ENCODE measurements at regions not wholly inside any gene's neighbourhood (a gene's known extent, or its start where the extent isn't known, plus 50 kb on each side); places are given as distances from the start of the nearest gene placed in this dataset.
A peak's percentile ranks its signal among the peaks of the same experiment; 100 is the strongest.

DNA sequence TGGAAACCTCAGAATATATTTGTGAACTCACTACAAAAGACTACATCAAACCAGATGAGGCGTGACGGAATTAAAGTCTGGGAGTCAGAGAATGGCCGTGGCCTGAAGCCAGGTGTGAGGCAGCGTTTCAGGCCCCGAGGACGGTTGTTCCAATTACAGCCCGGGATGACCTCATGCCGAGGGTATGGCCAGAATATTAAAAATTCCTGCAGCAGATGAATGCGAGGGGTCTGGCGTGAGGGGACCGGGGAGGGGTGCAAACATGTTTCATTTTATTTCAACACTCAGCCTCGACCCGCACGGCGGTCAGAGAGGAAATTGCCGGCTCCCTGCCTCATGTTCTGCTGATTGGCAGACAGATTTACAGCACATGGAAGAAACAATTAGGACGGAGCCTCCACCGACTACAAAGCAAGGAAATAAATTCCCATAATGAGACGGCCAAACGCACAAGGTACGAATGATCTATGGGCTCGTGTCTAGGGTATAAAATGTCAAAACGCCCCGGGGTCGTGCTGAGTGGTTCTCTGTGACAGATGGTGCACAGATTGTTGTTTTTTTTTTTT is 289.7 kb downstream of the SHOX start:
- Histone ChIP-seq H3K27me3 (replicated peaks in 1 of 7) (no peaks in the 10 kb centered on the region), H3K4me1 (no peaks in the 10 kb centered on the region), H3K36me3 (no peaks in the 10 kb centered on the region), H3K4me3 (no peak overlapping the region), H3K9me3 (peaks cover 0 to 5% (median 0%) of the 10 kb centered on the region in 8 donors), H3K27ac (no peak overlapping the region)
- DNase-seq, result peak; percentile 44
- TF ChIP-seq, protein P1, sequence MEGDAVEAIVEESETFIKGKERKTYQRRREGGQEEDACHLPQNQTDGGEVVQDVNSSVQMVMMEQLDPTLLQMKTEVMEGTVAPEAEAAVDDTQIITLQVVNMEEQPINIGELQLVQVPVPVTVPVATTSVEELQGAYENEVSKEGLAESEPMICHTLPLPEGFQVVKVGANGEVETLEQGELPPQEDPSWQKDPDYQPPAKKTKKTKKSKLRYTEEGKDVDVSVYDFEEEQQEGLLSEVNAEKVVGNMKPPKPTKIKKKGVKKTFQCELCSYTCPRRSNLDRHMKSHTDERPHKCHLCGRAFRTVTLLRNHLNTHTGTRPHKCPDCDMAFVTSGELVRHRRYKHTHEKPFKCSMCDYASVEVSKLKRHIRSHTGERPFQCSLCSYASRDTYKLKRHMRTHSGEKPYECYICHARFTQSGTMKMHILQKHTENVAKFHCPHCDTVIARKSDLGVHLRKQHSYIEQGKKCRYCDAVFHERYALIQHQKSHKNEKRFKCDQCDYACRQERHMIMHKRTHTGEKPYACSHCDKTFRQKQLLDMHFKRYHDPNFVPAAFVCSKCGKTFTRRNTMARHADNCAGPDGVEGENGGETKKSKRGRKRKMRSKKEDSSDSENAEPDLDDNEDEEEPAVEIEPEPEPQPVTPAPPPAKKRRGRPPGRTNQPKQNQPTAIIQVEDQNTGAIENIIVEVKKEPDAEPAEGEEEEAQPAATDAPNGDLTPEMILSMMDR (IDR thresholded peaks at IDR 0.05 in 8 of 11, conservative IDR thresholded peaks at IDR 0.05 in 3 of 11), result no peak
- no peak for TF ChIP-seq POLR2AphosphoS5 (IDR thresholded peaks at IDR 0.05)
- no peak for TF ChIP-seq POLR2A (IDR thresholded peaks at IDR 0.05)
- WGBS, 5 donors, result 53 to 59% (median 55%) methylated on average over 25 of the region's 25 CpGs
- intact Hi-C loops (cut with DNase I; ENCODE audit: low total_unique reads), result no loop called here

- Histone ChIP-seq H3K27ac (no peak overlapping the region), H3K4me3 (no peak overlapping the region), H3K4me1 (no peaks in the 10 kb centered on the region), H3K27me3 (replicated peaks in 1 of 7) (no peaks in the 10 kb centered on the region), H3K9me3 (peaks cover 0 to 10% (median 0%) of the 10 kb centered on the region in 8 donors), H3K36me3 (no peaks in the 10 kb centered on the region)
- intact Hi-C loops (cut with DNase I; ENCODE audit: low total_unique reads), result no loop called here
- DNase-seq, result peak; percentile 39
- TF ChIP-seq POLR2A (IDR thresholded peaks at IDR 0.05) (no peak), POLR2AphosphoS5 (IDR thresholded peaks at IDR 0.05) (no peak)
- TF ChIP-seq, protein P1 (IDR thresholded peaks at IDR 0.05 in 8 of 11, conservative IDR thresholded peaks at IDR 0.05 in 3 of 11), result no peak
- 69 to 87% (median 84%) methylated on average over 9 of the region's 9 CpGs for whole genome bisulfite sequencing, 5 donors
Observed at GRCh38 chrX:916230-916599, 285.6 kb downstream of the SHOX start.

DNA sequence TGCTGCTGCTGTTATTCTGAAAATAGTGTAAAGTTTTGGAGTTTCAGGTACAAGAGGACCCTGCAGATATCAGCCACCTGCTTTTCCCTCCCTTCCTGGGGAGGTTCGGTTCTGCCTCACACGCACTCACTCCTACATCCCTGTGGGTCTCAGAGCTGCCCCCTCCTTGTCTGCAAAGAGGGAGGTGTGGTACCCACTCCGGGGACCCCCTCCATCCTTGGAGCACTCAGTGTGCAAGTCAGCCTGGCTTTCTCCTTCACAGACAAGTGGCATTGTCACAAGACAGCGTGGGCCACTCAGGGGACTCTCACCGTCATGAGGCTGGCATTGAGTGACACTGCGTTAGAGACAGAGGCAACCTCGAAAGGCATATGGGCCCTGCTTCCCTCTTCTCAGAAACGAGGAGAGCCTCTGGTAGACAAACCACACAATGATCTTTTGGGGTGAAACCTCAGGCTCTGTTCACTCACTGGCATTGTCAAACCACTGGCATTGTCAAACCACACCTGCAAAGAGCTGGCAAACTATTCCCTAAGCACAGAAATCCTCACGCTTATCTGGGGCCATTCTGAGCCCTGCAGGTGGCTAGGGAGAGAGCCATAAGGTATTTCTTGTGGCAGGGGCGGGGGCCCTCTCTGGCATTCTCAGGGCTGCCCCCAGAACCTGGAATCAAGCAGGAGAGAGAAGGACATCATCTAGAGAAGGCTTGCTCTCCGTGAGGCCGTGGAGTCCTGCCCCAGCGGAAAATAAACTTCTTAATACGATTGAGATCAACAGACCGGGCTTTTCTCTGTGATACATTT is 285.0 kb downstream of the SHOX start:
- H3K36me3 ChIP-seq, result no peaks in the 10 kb centered on the region
- peaks cover 0 to 9% (median 0%) of the 10 kb centered on the region in 8 donors for H3K9me3 ChIP-seq
- H3K4me3 ChIP-seq, result no peak overlapping the region
- no peaks in the 10 kb centered on the region for H3K27me3 ChIP-seq (replicated peaks in 1 of 7)
- TF ChIP-seq POLR2AphosphoS5 (IDR thresholded peaks at IDR 0.05), result no peak
- TF ChIP-seq, protein P1 (IDR thresholded peaks at IDR 0.05 in 8 of 11, conservative IDR thresholded peaks at IDR 0.05 in 3 of 11), result no peak
- TF ChIP-seq POLR2A (IDR thresholded peaks at IDR 0.05), result no peak
- WGBS, 5 donors, result 62 to 77% (median 70%) methylated on average over 15 of the region's 15 CpGs
- peak; percentile 69 for DNase-seq
- H3K27ac ChIP-seq, result no peak overlapping the region
- H3K4me1 ChIP-seq, result no peaks in the 10 kb centered on the region
- intact Hi-C loops (cut with DNase I; ENCODE audit: low total_unique reads), result no loop called here

GRCh38 chrX:914206-914605 is 283.6 kb downstream of the SHOX start:
- no peak overlapping the region for H3K4me3 ChIP-seq
- intact Hi-C loops (cut with DNase I; ENCODE audit: low total_unique reads), result no loop called here
- H3K27ac ChIP-seq, result no peak overlapping the region
- no peaks in the 10 kb centered on the region for H3K4me1 ChIP-seq
- TF ChIP-seq POLR2A (IDR thresholded peaks at IDR 0.05) (no peak), POLR2AphosphoS5 (IDR thresholded peaks at IDR 0.05) (no peak)
- TF ChIP-seq, protein P1 (IDR thresholded peaks at IDR 0.05 in 8 of 11, conservative IDR thresholded peaks at IDR 0.05 in 3 of 11), result no peak
- no peaks in the 10 kb centered on the region for H3K36me3 ChIP-seq
- H3K9me3 ChIP-seq, result peaks cover 0 to 8% (median 0%) of the 10 kb centered on the region in 8 donors
- H3K27me3 ChIP-seq (replicated peaks in 1 of 7), result no peaks in the 10 kb centered on the region
- DNase-seq, result no peak
